ENCODE measurements at regions not wholly inside any gene's neighbourhood (a gene's known extent, or its start where the extent isn't known, plus 50 kb on each side); places are given as distances from the start of the nearest gene placed in this dataset.

- TF ChIP-seq CTCF (conservative IDR thresholded peaks at IDR 0.05 in 1 of 2, IDR thresholded peaks at IDR 0.05 in 1 of 2; ENCODE audit: extremely low read depth in 1 of 2, insufficient read depth in 1 of 2, low read depth in 1 of 2, low read length in 2 of 2) (no peak), EZH2 (IDR thresholded peaks at IDR 0.05; ENCODE audit: borderline replicate concordance, low read length) (no peak)
Measured at GRCh38 chr3:144272680-144273079, 301.1 kb downstream of the DIPK2A start.
